ENCODE measurements at regions not wholly inside any gene's neighbourhood (a gene's known extent, or its start where the extent isn't known, plus 50 kb on each side); places are given as distances from the start of the nearest gene placed in this dataset.
"Not testable (repeated sequence)": the region's sequence is repeated elsewhere in the genome, so short reads cannot be mapped to it uniquely, and the experiment has no call there.

GRCh38 chr11:8772571-8773519 is 90.3 kb downstream of the RPL27A start:
- no peak for DNase-seq

GRCh38 chr11:8773916-8774539 is 91.4 kb downstream of the RPL27A start:
- DNase-seq, result no peak

- not testable (repeated sequence) for DNase-seq
Observed at GRCh38 chr11:8774916-8775315, 92.3 kb downstream of the RPL27A start.

- no peak for DNase-seq
Observed at GRCh38 chr11:8775332-8775731, 92.7 kb downstream of the RPL27A start.

GRCh38 chr11:8775734-8776133 is 93.1 kb downstream of the RPL27A start:
- DNase-seq, result no peak

GRCh38 chr11:8776209-8776608 is 93.6 kb downstream of the RPL27A start:
- no peak for DNase-seq

GRCh38 chr11:8777907-8778767 is 95.5 kb downstream of the RPL27A start:
- no peak for DNase-seq

GRCh38 chr11:8779107-8779506 is 96.5 kb downstream of the RPL27A start:
- no peak for DNase-seq

GRCh38 chr11:8779732-8780131 is 97.1 kb downstream of the RPL27A start:
- DNase-seq, result no peak

- no peak for DNase-seq
Observed at GRCh38 chr11:8784954-8785353, 102.4 kb downstream of the RPL27A start.

- DNase-seq, result no peak
Observed at GRCh38 chr11:8785457-8785856, 102.9 kb downstream of the RPL27A start.

- no peak for DNase-seq
Observed at GRCh38 chr11:8785998-8786397, 103.4 kb downstream of the RPL27A start.

GRCh38 chr11:8786933-8787332 is 104.3 kb downstream of the RPL27A start:
- no peak for DNase-seq

- DNase-seq, result no peak
Observed at GRCh38 chr11:8787372-8787771, 104.8 kb downstream of the RPL27A start.

- DNase-seq, result no peak
Observed at GRCh38 chr11:8788616-8789015, 106.0 kb downstream of the RPL27A start.

GRCh38 chr11:8789864-8790263 is 107.3 kb downstream of the RPL27A start:
- no peak for DNase-seq

GRCh38 chr11:8790968-8791367 is 108.4 kb downstream of the RPL27A start:
- no peak for DNase-seq

- no peak for DNase-seq
Observed at GRCh38 chr11:8792710-8793109, 110.1 kb downstream of the RPL27A start.

- no peak for DNase-seq
Observed at GRCh38 chr11:8793114-8793777, 110.7 kb downstream of the RPL27A start.

- DNase-seq, result no peak
Observed at GRCh38 chr11:8794126-8794525, 111.5 kb downstream of the RPL27A start.

GRCh38 chr11:8794677-8795103 is 112.1 kb downstream of the RPL27A start:
- no peak for DNase-seq

GRCh38 chr11:8796941-8797340 is 114.0 kb upstream of the AKIP1 start:
- no peak for DNase-seq

GRCh38 chr11:8799273-8799672 is 111.7 kb upstream of the AKIP1 start:
- DNase-seq, result no peak
